ENCODE measurements at regions not wholly inside any gene's neighbourhood (a gene's known extent, or its start where the extent isn't known, plus 50 kb on each side); places are given as distances from the start of the nearest gene placed in this dataset.

- DNase-seq (ENCODE audit: low read depth in 1 of 2, low spot score in 1 of 2): no peak
- TF ChIP-seq POLR2AphosphoS5 (IDR thresholded peaks at IDR 0.05; ENCODE audit: low read depth) (no peak), CTCF (IDR thresholded peaks at IDR 0.05; ENCODE audit: insufficient read depth, low read length) (no peak), REST (IDR thresholded peaks at IDR 0.05; ENCODE audit: insufficient replicate concordance, low read depth) (no peak), SPI1 (IDR thresholded peaks at IDR 0.05; ENCODE audit: borderline replicate concordance, low read depth) (no peak), GABPA (IDR thresholded peaks at IDR 0.05; ENCODE audit: low read depth) (no peak)
- Histone ChIP-seq H3K27me3 (ENCODE audit: insufficient read depth, poor library complexity, severe bottlenecking) (no peaks in the 10 kb centered on the region), H3K27ac (replicated peaks) (no peak overlapping the region), H3K4me3 (replicated peaks; ENCODE audit: insufficient read depth, low read length) (no peak overlapping the region)
Measured at GRCh38 chr6:155791891-155792290, 336.3 kb upstream of the NOX3 start.

GRCh38 chr6:155791186-155791585, 335.5 kb upstream of the NOX3 start:
- TF ChIP-seq CTCF (IDR thresholded peaks at IDR 0.05; ENCODE audit: insufficient read depth, low read length) (no peak), GABPA (IDR thresholded peaks at IDR 0.05; ENCODE audit: low read depth) (no peak), POLR2AphosphoS5 (IDR thresholded peaks at IDR 0.05; ENCODE audit: low read depth) (no peak), SPI1 (IDR thresholded peaks at IDR 0.05; ENCODE audit: borderline replicate concordance, low read depth) (no peak), REST (IDR thresholded peaks at IDR 0.05; ENCODE audit: insufficient replicate concordance, low read depth) (no peak)
- DNase-seq (ENCODE audit: low read depth in 1 of 2, low spot score in 1 of 2): no peak
- no peak overlapping the region for H3K4me3 ChIP-seq (replicated peaks; ENCODE audit: insufficient read depth, low read length)
- H3K27me3 ChIP-seq (ENCODE audit: insufficient read depth, poor library complexity, severe bottlenecking): no peaks in the 10 kb centered on the region
- no peak overlapping the region for H3K27ac ChIP-seq (replicated peaks)

GRCh38 chr6:155787168-155787567, 331.5 kb upstream of the NOX3 start:
- TF ChIP-seq REST (IDR thresholded peaks at IDR 0.05; ENCODE audit: insufficient replicate concordance, low read depth): no peak
- TF ChIP-seq GABPA (IDR thresholded peaks at IDR 0.05; ENCODE audit: low read depth): no peak
- TF ChIP-seq POLR2AphosphoS5 (IDR thresholded peaks at IDR 0.05; ENCODE audit: low read depth): no peak
- TF ChIP-seq CTCF (IDR thresholded peaks at IDR 0.05; ENCODE audit: insufficient read depth, low read length): no peak
- TF ChIP-seq SPI1 (IDR thresholded peaks at IDR 0.05; ENCODE audit: borderline replicate concordance, low read depth): no peak
- Histone ChIP-seq H3K27ac (replicated peaks) (no peak overlapping the region), H3K27me3 (ENCODE audit: insufficient read depth, poor library complexity, severe bottlenecking) (no peaks in the 10 kb centered on the region), H3K4me3 (replicated peaks; ENCODE audit: insufficient read depth, low read length) (no peak overlapping the region)
- DNase-seq (ENCODE audit: low read depth in 1 of 2, low spot score in 1 of 2): no peak
